Adrenal gland (tissue), 9 donors: ENCODE measurements at regions not wholly inside any gene's neighbourhood (a gene's known extent, or its start where the extent isn't known, plus 50 kb on each side); places are given as distances from the start of the nearest gene placed in this dataset.

Experiments used
- DNase-seq, 7 donors: peaks; one replicate each; pipeline ENCODE4 v3.0.0-alpha.2; 2019 to 2020
- H3K27ac ChIP-seq, 5 donors: fragments of 200-600 bp; sonication (generic) in 4 of 5; 1 replicate in 3 of 5; 2 replicates in 2 of 5; pipeline versions ENCODE4 v1.5.1 to v1.8.0; 2016 to 2020; ENCODE audit warnings: mild to moderate bottlenecking in 1 of 5
- H3K27me3 ChIP-seq: fragments of 200-600 bp; 2 replicates; pipeline ENCODE4 v1.8.0; 2021
- H3K36me3 ChIP-seq, 2 donors: fragments of 200-600 bp; replicated peaks in 1 of 2; 1 replicate in 1 of 2; 2 replicates in 1 of 2; pipeline versions ENCODE4 v1.5.1 to v1.8.0; 2018 to 2022
- H3K4me1 ChIP-seq, 2 donors: fragments of 200-600 bp; replicated peaks in 1 of 2; 1 replicate in 1 of 2; 2 replicates in 1 of 2; pipeline versions ENCODE4 v1.5.1 to v1.8.0; 2018 to 2021
- H3K4me3 ChIP-seq, 4 donors: fragments of 200-600 bp; sonication (generic) in 3 of 4; one replicate each; pipeline ENCODE4 v1.5.1; 2016 to 2018
- H3K9me3 ChIP-seq, 3 donors: fragments of 200-600 bp; sonication (generic) in 1 of 3; replicated peaks in 1 of 3; 1 replicate in 2 of 3; 2 replicates in 1 of 3; pipeline versions ENCODE4 v1.5.1 to v1.8.0; 2016 to 2021
- POLR2A ChIP-seq, 2 donors: fragments of 450-650 bp; IDR thresholded peaks; one replicate each; pipeline ENCODE4 v1.6.1; 2017; ENCODE audit warnings: antibody characterized with exemption in 2 of 2, mild to moderate bottlenecking in 2 of 2, moderate library complexity in 1 of 2
- WGBS, 4 donors: extraction: QIAGEN DNeasy Blood & Tissue Kit in 2 of 4; methylation state at CpG; one replicate each; pipeline versions ENCODE4 v1.1.5 to v1.1.7; 2013 to 2017; 5-methylcytosine and 5-hydroxymethylcytosine counted together
- intact Hi-C, 2 donors: fragments of 100-400 bp; cut with DNase I; formaldehyde crosslinking; loops; one replicate each; pipeline versions ENCODE4 v1.14.1 to v1.15.0; 2022 to 2023
- TF ChIP-seq, protein P1 (sequence below), 6 experiments: fragments of 450-650 bp in 4 of 6; fragments of 200-600 bp in 2 of 6; sonication (generic) in 1 of 6; IDR thresholded peaks; 1 replicate in 5 of 6; 2 replicates in 1 of 6; pipeline versions ENCODE4 v1.5.1 to v1.8.0; 2016 to 2021; ENCODE audit warnings: antibody characterized with exemption in 6 of 6, mild to moderate bottlenecking in 2 of 6, moderate library complexity in 1 of 6
- donor health status: healthy with polysubstance abuse.
- donor health status: Bipolar disorder and iron deficiency.
- donor health status: DM: yes; HTN: yes; CAD: no.
- donor health status: DM: no; HTN: no; CAD: no.
- donor health status: DM: no; HTN: no; CAD: no.

DNA sequence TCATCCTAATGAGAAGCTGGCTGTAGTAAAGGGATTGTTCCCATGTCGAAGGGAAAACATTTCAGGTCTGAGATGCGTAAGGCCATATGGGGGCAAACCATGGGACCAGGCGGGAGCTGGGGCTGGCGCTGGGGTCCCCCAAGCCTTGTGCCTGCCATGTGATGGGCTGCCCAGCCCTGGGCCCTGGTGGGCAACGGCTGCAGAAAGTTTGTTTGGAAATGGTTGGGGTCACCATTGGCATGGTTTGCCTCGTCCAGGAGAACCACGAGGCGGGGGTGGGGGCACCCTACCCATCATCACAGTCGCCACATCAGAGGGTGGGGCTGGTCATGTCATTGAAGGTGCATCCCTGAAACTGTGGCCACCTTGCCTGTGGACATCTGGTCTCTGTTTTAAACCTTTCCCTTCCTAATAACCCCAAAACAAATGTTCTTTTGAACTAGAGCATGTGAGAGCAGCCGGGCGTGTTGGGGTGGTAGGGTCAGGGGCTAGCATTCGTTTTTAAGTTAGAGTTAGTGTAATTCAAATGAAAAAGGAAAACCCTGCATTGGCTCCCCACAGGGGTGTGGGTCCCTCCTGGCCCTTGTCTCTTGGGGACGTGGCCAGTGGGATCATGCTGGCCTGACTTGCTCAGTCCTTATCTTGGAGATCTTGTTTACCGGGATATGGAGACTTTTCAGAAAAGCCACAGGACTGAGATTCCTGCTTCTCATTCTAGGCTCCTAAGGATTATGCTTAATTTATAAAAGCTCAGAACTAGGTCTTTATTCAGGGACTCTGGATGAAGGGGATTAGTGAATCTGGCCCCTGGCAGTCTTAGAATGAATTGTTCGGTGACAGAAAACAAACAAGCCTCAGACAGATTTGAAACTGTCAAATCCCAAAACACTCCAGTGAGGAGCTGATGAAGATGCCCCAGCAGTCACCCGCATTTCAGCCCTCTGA is 98.5 kb downstream of the CTTN start:
- intact Hi-C loops = no loop called here
- H3K9me3 ChIP-seq = no peaks in the 10 kb centered on the region
- 79 to 86% (median 82%) methylated on average over 12 to 16 of the region's 16 CpGs for WGBS, 4 donors
- H3K36me3 ChIP-seq = no peaks in the 10 kb centered on the region
- no peak overlapping the region for H3K4me3 ChIP-seq
- TF ChIP-seq POLR2A (IDR thresholded peaks at IDR 0.05) = no peak
- TF ChIP-seq, protein P1, sequence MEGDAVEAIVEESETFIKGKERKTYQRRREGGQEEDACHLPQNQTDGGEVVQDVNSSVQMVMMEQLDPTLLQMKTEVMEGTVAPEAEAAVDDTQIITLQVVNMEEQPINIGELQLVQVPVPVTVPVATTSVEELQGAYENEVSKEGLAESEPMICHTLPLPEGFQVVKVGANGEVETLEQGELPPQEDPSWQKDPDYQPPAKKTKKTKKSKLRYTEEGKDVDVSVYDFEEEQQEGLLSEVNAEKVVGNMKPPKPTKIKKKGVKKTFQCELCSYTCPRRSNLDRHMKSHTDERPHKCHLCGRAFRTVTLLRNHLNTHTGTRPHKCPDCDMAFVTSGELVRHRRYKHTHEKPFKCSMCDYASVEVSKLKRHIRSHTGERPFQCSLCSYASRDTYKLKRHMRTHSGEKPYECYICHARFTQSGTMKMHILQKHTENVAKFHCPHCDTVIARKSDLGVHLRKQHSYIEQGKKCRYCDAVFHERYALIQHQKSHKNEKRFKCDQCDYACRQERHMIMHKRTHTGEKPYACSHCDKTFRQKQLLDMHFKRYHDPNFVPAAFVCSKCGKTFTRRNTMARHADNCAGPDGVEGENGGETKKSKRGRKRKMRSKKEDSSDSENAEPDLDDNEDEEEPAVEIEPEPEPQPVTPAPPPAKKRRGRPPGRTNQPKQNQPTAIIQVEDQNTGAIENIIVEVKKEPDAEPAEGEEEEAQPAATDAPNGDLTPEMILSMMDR (IDR thresholded peaks at IDR 0.05) = no peak
- H3K27me3 ChIP-seq = no peaks in the 10 kb centered on the region
- no peak for DNase-seq
- H3K27ac ChIP-seq = no peak overlapping the region
- no peaks in the 10 kb centered on the region for H3K4me1 ChIP-seq

DNA sequence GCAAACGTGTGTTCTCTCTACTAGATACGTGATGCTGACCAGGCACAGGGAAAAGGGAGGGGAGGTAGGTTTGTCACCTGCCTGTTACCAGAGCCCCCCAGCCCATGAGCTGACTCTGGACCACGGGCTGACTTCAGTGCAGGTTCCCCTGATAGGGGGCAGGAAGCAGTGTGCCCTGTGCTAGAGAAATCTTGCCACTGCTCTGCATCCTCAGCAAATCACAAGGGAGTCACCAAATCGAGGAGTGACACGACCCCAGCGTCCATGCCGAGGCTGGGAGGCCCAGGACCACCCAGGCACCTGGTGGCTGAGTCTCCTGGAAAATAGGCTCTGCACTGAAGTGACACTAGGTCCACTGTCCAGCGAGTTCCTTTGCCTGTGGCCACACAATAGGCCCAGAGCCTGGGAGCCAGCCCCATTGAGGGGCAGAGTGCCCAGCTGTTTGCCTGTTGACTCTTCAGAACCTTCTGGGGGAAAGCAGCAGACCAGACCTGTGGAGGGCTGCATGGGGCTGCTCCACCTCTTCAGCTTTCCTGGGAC is 99.3 kb downstream of the CTTN start:
- no peak overlapping the region for H3K27ac ChIP-seq
- TF ChIP-seq, protein P1 (IDR thresholded peaks at IDR 0.05) = no peak
- no peak for TF ChIP-seq POLR2A (IDR thresholded peaks at IDR 0.05)
- intact Hi-C loops = no loop called here
- no peak overlapping the region for H3K4me3 ChIP-seq
- no peaks in the 10 kb centered on the region for H3K27me3 ChIP-seq
- no peaks in the 10 kb centered on the region for H3K9me3 ChIP-seq
- DNase-seq = no peak
- no peaks in the 10 kb centered on the region for H3K4me1 ChIP-seq
- WGBS, 4 donors = 58 to 88% (median 76%) methylated on average over 2 to 8 of the region's 8 CpGs
- H3K36me3 ChIP-seq = no peaks in the 10 kb centered on the region

DNA sequence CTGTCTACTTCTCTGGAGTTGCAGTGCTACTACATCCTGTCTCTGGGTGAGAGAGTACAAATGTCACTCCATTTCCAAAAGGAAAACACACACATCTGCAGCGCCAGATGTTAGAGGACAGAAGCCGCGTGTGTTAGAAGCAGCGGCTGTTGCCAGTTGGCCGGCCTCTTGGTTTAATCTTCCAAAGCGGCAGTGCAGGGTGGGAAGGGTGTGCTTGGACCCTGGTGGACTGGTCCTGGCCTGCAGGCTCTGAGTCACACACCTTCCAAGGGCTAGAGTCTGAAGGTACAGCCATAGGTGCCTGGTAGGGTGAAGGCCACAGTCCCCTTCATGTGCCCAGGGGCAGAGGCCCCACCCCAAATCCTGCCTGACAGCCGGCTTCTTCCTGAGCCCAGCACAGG is 99.8 kb downstream of the CTTN start:
- Histone ChIP-seq H3K27ac (no peak overlapping the region), H3K9me3 (no peaks in the 10 kb centered on the region), H3K27me3 (no peaks in the 10 kb centered on the region), H3K36me3 (no peaks in the 10 kb centered on the region), H3K4me3 (no peak overlapping the region), H3K4me1 (no peaks in the 10 kb centered on the region)
- no peak for TF ChIP-seq POLR2A (IDR thresholded peaks at IDR 0.05)
- TF ChIP-seq, protein P1 (IDR thresholded peaks at IDR 0.05) = no peak
- DNase-seq = no peak
- intact Hi-C loops = no loop called here
- 72 to 86% (median 79%) methylated on average over 5 to 7 of the region's 7 CpGs for WGBS, 4 donors

DNA sequence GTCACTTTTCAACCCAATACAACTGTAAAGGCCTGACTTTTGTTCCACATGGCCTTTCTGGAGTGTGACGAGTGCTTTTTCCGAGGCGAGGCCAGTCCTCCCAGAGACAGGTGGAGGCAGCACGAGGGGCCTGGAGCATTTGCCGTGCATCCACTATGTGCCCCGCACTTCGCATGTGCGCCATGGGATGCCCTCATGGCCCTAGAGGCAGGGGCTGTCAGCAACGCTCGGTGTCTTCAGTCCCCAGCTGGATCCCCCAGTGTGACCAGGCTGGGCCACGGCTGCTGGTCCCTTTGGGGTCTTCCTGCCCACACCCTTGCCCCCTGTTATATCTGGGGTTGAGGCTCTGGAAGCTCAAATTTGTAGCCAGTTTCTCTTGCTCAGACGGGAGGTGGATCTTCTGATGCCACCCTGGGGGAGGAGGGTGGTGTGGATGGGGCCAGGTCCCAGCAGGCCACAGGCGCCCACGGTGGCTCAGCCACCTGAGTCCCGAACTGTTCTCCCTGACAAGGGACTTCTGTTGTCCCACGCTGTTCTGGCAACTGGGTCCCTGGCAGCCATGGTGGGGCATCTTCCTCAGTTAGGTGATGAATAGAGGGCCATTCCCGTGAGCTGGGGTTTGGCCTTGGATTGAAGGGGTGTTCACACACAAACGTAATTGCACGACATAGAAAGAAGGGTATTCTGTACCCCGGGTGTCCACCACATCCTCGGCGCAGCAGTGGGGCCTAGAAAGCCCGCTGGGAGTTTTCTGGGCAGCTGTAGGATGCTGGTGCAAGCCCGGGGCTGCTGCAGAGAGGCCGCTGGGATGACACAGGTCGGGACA is 100.9 kb downstream of the CTTN start:
- H3K9me3 ChIP-seq = no peaks in the 10 kb centered on the region

More for the DNA sequence above, 100.9 kb downstream of the CTTN start:
- intact Hi-C loops = no loop called here
- DNase-seq = no peak
- Histone ChIP-seq H3K27me3 (no peaks in the 10 kb centered on the region), H3K4me3 (no peak overlapping the region), H3K36me3 (no peaks in the 10 kb centered on the region), H3K27ac (no peak overlapping the region), H3K4me1 (no peaks in the 10 kb centered on the region)
- WGBS, 4 donors = 92 to 97% (median 94%) methylated on average over 26 of the region's 26 CpGs
- no peak for TF ChIP-seq POLR2A (IDR thresholded peaks at IDR 0.05)
- TF ChIP-seq, protein P1 (IDR thresholded peaks at IDR 0.05) = no peak
